HUES48 (cell line): ENCODE measurements at regions not wholly inside any gene's neighbourhood (a gene's known extent, or its start where the extent isn't known, plus 50 kb on each side); places are given as distances from the start of the nearest gene placed in this dataset.
"Not testable (repeated sequence)": the region's sequence is repeated elsewhere in the genome, so short reads cannot be mapped to it uniquely, and the experiment has no call there.

Experiments
- H3K27ac ChIP-seq: one replicate; pipeline ENCODE4 v1.7.0; 2013; ENCODE audit warnings: low read depth, low read length, inconsistent platforms
- H3K27me3 ChIP-seq: 2 replicates; pipeline ENCODE4 v1.6.1; 2013; ENCODE audit warnings: mild to moderate bottlenecking, low read length; ENCODE audit not compliant: control insufficient read depth, insufficient read depth
- H3K36me3 ChIP-seq: 2 replicates; pipeline ENCODE4 v1.6.1; 2013; ENCODE audit warnings: low read length; ENCODE audit not compliant: control insufficient read depth, insufficient read depth
- H3K4me1 ChIP-seq: 2 replicates; pipeline ENCODE4 v1.6.1; 2013; ENCODE audit warnings: mild to moderate bottlenecking, low read length; ENCODE audit not compliant: control insufficient read depth, insufficient read depth
- H3K4me3 ChIP-seq: 2 replicates; pipeline ENCODE4 v1.5.1; 2013; ENCODE audit warnings: mild to moderate bottlenecking, low read depth, low read length
- H3K9ac ChIP-seq: 2 replicates; pipeline ENCODE4 v1.6.1; 2013; ENCODE audit warnings: mild to moderate bottlenecking, low read depth, low read length, moderate library complexity
- H3K9me3 ChIP-seq: 2 replicates; pipeline ENCODE4 v1.6.1; 2013; ENCODE audit warnings: low read length; ENCODE audit not compliant: control insufficient read depth, insufficient read depth

DNA sequence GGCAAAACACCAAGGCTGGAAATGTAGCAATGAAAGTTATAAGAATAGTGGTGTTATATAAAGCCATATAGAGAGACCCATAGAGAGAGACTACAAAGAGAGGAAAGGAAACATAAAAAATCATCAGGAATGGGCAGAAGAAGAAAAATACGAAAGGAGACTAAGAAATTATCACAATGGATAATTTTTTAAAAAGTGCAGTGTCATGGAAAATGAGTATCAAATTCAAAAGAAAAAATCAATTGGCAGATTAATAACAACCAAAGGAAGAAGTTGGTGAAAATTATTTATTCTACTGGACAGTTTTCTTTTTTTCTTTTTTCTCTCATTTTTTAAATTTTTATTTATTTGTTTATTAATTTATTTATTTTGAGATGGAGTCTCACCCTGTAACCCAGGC is 1488.4 kb upstream of the WWC1 start:
- H3K27ac ChIP-seq, result no peak overlapping the region
- no peak overlapping the region for H3K4me3 ChIP-seq
- H3K36me3 ChIP-seq, result no peaks in the 10 kb centered on the region
- no peaks in the 10 kb centered on the region for H3K27me3 ChIP-seq
- H3K9ac ChIP-seq, result no peak overlapping the region
- H3K4me1 ChIP-seq, result peaks cover 5% of the 10 kb centered on the region
- no peaks in the 10 kb centered on the region for H3K9me3 ChIP-seq

DNA sequence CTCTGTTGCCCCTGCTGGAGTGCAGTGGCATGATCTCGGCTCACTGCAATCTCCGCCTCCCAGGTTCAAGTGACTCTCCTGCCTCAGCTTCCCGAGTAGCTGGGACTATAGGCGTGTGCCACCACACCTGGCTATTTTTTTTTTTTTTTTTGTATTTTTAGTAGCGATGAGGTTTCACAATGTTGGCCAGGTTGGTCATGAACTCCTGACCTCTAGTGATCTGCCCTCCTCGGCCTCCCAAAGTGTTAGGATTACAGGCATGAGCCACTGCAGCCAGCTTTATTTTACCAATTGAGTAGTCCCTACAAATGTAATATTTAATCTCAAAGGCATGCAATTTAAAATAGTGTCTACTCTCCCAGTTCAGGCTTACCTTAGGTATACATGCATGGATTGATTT is 1487.2 kb upstream of the WWC1 start:
- H3K9me3 ChIP-seq, H3K27me3 ChIP-seq, H3K9ac ChIP-seq, H3K36me3 ChIP-seq, H3K27ac ChIP-seq, H3K4me3 ChIP-seq, H3K4me1 ChIP-seq: not testable (repeated sequence)

DNA sequence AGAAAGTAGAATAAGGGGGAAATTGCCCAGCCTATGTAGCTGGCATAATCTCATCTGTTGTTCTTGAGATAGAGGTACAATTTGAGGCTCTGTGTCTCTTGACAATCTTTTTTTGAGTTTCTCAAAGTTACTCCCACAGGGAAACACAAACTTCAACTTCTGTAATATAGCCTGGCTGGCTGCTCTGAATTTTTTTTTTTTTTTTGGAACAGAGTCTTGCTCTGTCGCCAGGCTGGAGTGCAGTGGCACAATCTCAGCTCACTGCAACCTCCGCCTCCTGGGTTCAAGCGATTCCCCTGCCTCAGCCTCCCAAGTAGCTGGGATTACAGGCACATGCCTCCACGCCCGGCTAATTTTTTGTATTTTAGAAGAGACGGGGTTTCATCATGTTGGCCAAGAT is 1486.8 kb upstream of the WWC1 start:
- not testable (repeated sequence) for H3K4me3 ChIP-seq, H3K9me3 ChIP-seq, H3K27ac ChIP-seq, H3K4me1 ChIP-seq, H3K27me3 ChIP-seq, H3K9ac ChIP-seq, H3K36me3 ChIP-seq

DNA sequence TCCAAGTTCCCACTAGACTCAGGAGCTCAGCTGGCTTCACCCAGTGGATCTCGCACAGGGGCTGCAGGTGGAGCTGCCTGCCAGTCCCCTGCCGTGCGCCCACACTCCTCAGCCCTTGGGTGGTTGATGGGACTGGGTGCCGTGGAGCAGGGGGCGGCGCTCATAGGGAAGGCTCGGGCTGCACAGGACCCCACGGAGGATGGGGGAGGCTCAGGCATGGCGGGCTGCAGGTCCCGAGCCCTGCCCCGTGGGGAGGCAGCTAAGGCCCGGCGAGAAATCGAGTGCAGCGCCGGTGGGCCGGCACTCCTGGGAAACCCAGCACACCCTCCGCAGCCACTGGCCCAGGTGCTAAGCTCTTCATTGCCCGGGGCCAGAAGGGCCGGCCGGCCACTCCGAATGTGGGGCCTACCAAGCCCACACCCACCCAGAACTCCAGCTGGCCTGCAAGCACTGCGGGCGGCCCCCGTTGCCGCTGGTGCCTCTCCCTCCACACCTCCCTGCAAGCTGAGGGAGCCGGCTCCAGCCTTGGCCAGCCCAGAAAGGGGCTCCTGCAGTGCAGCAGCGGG is 1481.3 kb upstream of the WWC1 start:
- H3K4me3 ChIP-seq, H3K27ac ChIP-seq, H3K36me3 ChIP-seq: not testable (repeated sequence)

DNA sequence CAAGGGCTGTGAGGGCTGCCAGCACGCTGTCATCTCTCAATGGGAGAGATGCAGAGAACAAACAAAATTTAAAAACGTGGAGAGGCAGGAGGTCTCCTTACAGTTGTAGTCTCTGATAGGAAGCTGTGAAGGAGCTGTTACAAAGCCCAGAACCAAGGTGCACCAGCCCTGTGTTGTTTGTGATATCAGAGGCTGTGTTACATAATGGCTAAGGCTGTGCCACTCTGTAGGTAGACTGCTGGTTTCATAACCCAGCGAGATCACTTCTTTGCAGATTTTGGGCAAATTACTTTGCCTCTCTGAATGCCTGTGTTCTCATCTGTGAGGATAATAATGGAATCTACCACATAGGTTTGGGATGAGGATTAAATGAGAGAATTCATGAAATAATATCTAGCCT is 1480.7 kb upstream of the WWC1 start:
- no peaks in the 10 kb centered on the region for H3K4me1 ChIP-seq
- no peaks in the 10 kb centered on the region for H3K27me3 ChIP-seq
- no peaks in the 10 kb centered on the region for H3K36me3 ChIP-seq
- no peak overlapping the region for H3K27ac ChIP-seq
- no peak overlapping the region for H3K9ac ChIP-seq
- no peak overlapping the region for H3K4me3 ChIP-seq
- H3K9me3 ChIP-seq, result no peaks in the 10 kb centered on the region

More for the DNA sequence above, 1481.3 kb upstream of the WWC1 start:
- H3K27me3 ChIP-seq, H3K9ac ChIP-seq, H3K4me1 ChIP-seq, H3K9me3 ChIP-seq: not testable (repeated sequence)

DNA sequence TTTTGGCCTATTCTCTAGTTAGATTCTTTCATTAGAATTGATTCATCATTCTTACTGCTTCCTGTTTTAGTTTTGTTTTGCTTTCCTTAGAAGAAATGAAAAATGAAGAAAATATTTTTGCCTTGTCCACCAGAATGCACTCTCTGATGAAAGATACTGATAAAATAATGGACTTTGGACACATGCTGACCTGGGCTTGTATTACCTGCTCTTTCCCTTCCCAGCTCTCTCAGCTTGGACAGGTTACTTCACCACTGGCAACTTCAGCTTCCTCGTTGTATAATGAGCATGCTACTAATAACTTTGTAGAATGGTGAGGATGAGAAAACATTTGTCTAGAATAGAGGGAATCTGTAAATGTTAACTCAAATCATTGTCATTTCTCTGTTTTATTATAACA is 1468.1 kb upstream of the WWC1 start:
- H3K9ac ChIP-seq, result no peak overlapping the region
- H3K27ac ChIP-seq, result no peak overlapping the region
- H3K4me1 ChIP-seq, result no peaks in the 10 kb centered on the region
- H3K4me3 ChIP-seq, result no peak overlapping the region
- no peaks in the 10 kb centered on the region for H3K9me3 ChIP-seq
- no peaks in the 10 kb centered on the region for H3K27me3 ChIP-seq
- H3K36me3 ChIP-seq, result no peaks in the 10 kb centered on the region

DNA sequence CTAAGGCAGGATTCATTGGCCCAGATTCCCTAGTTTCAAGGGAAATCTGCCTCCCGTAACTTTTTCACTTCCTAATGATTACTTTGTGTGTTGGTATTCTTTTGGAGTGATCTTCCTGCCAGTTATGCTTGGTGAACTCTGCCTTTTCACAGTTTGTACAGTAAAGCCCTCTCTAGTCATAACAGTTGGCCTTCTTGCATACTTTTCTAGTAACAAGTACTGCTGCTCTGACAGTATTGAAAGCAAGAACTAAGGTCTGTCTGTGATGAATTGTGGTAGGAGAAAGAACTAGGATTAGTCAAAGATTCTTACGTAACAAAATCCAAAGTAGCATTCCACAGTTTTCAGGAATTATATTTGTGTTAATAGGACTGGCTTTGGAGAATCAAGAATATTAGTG is 1457.2 kb upstream of the WWC1 start:
- no peak overlapping the region for H3K9ac ChIP-seq
- H3K4me1 ChIP-seq, result no peaks in the 10 kb centered on the region
- H3K27me3 ChIP-seq, result no peaks in the 10 kb centered on the region
- no peaks in the 10 kb centered on the region; the same call in 1 of the 2 replicates for H3K9me3 ChIP-seq
- H3K27ac ChIP-seq, result no peak overlapping the region
- H3K4me3 ChIP-seq, result no peak overlapping the region
- H3K36me3 ChIP-seq, result no peaks in the 10 kb centered on the region

DNA sequence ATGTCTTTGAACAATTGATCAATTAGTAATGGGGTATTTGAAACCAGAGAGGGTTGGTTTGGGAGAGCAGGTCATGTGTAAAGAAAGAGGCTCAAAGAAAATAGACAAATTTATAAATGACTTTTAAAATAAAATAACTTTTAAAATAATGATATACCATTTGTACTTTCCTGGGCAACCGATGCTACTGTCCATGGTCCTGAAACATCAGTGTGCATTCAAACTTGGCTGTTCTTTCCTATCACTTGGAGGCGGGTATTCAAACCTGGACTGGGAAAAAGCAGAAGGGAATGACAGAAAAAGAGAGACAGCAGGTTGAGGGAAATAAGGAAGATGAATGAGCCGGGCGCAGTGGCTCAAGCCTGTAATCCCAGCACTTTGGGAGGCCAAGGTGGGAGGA is 1446.4 kb upstream of the WWC1 start:
- Histone ChIP-seq H3K9me3 (peaks cover 3% of the 10 kb centered on the region; the same call in 1 of the 2 replicates), H3K9ac (no peak overlapping the region), H3K27me3 (no peaks in the 10 kb centered on the region), H3K36me3 (no peaks in the 10 kb centered on the region), H3K4me3 (no peak overlapping the region), H3K27ac (no peak overlapping the region), H3K4me1 (no peaks in the 10 kb centered on the region)

DNA sequence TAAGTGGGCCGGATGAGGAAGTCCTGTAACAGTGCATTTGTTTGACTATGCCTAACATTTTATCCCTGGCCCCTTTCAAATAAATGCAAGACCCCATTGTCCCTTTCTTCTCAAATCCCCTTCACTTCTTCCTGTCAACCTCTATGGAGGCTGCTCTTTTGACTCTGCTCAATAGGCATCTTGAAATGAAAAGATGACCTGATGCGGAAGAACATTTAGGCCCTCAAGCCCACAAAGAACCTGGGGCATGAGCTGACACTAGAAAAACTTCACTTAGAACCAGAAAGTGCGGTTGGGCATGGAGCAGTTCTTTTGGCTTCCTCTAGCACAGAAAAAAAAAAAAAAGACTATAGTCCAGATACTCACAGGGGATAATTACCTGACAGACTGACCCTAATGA is 1434.7 kb upstream of the WWC1 start:
- Histone ChIP-seq H3K27ac (no peak overlapping the region), H3K4me1 (no peaks in the 10 kb centered on the region), H3K27me3 (no peaks in the 10 kb centered on the region), H3K36me3 (no peaks in the 10 kb centered on the region), H3K9ac (no peak overlapping the region), H3K9me3 (no peaks in the 10 kb centered on the region), H3K4me3 (no peak overlapping the region)

DNA sequence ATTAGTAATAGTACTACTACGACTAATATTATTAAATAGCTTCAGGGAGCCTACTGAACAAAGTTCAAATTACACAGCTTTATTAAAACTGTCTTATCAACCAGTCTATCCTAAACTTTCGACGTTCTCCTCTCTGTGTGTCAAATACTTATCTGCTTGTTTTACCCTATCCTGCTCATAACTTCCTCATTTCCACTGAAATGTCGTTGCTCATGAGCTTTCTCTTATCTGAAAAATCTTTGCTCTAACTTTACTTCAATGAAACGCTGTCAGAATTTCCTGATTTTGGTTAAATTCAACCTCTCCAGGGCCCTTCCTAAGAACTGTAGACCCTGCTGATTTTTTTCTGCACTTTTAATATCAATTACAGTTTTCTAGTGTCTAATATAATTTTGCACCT is 1431.0 kb upstream of the WWC1 start:
- Histone ChIP-seq H3K27me3 (no peaks in the 10 kb centered on the region), H3K9ac (no peak overlapping the region), H3K4me3 (no peak overlapping the region), H3K4me1 (no peaks in the 10 kb centered on the region), H3K36me3 (no peaks in the 10 kb centered on the region), H3K9me3 (no peaks in the 10 kb centered on the region), H3K27ac (no peak overlapping the region)

DNA sequence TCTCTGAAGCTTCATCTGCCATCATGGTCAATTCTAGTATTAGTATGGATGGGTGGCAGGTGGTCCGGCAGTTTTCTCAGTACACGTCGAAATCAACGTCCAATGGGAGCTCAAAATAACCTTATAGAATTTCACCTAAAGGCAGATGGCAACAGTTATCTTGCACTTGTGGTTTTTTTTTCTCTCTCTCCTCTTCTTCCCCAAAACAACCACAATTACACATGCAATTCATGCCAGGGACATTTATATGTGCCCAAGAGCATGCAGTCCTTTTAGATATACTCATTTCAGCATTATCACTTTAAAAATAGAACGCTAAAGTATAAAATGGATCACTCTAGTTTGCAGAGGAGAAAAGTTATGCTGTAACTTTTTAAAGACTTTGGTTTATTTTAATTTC is 1428.9 kb upstream of the WWC1 start:
- H3K36me3 ChIP-seq, result no peaks in the 10 kb centered on the region
- H3K9ac ChIP-seq, result no peak overlapping the region
- H3K4me3 ChIP-seq, result no peak overlapping the region
- no peaks in the 10 kb centered on the region for H3K4me1 ChIP-seq
- no peak overlapping the region for H3K27ac ChIP-seq
- no peaks in the 10 kb centered on the region for H3K9me3 ChIP-seq
- H3K27me3 ChIP-seq, result no peaks in the 10 kb centered on the region

DNA sequence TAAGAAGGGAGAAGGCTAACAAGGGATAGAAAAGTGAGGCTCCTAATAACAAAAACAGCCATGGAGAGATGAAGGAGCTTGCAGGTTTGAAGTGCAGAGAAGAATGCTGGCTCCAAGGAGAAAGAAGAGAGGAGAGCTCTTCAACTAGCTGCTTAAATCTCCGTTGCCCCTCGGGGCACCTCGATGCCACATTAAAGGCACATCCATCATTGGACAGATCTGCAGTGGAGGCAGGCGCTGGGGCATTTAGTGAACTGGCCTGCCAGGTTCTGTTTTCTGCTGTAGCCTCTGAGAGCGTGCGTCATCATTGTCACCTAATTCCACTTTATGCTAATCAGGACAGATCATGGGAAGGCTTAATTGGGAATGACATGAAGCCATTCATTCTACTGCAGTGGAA is 1426.2 kb upstream of the WWC1 start:
- H3K9ac ChIP-seq, result no peak overlapping the region
- H3K27ac ChIP-seq, result no peak overlapping the region
- no peaks in the 10 kb centered on the region for H3K4me1 ChIP-seq
- H3K9me3 ChIP-seq, result no peaks in the 10 kb centered on the region
- H3K27me3 ChIP-seq, result no peaks in the 10 kb centered on the region
- no peaks in the 10 kb centered on the region for H3K36me3 ChIP-seq
- no peak overlapping the region for H3K4me3 ChIP-seq
